ENCODE measurements at regions not wholly inside any gene's neighbourhood (a gene's known extent, or its start where the extent isn't known, plus 50 kb on each side); places are given as distances from the start of the nearest gene placed in this dataset.
A peak's percentile ranks its signal among the peaks of the same experiment; 100 is the strongest.

DNA sequence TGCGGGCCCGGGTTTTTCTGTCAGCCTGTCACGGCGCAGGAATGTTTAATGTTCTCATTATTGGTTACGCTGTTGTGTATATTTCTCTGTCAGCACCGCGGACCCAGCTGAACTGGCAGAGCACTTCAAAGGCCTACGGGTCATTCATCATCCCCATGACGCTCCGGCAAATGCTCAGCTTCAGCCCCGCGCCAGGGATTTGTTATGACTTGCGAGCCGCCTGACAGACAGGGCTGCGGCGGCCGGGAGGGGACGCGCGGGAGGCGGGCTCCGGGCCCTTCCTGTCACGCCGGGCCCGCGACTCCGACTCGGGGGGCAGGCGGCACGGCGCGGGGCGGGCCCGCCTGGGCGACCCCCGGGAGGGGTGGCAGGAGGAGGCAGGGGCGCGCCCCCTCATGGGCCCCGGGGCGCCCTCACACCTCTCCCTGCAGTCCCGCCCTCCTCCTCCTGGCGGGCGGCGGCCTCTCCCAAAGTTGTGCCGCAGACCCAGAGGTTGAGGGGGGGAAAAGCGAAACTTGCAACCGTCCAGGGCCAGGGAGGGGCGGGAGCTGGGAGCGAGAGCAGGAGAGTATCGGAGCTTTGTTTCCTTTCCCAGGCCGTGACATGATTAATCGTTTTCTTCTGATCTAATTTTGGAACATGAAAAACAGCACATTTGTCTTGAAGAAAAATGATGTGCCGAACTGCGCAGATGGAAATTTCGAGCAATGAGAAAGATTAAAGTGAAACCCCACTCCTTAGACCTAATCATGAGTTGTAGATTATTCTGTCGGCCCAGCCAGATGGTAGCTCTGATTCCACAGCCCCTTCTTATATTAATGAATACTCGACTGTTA lies 59.3 kb upstream of the COMTD1 start:
- H4K20me1 ChIP-seq (ENCODE audit: insufficient read depth, low read length), result no peaks in the 10 kb centered on the region
- intact Hi-C loops (cut with micrococcal nuclease; ENCODE audit: unreplicated experiment) (no loop called here), in situ Hi-C loops (cut with HindIII; ENCODE audit: extremely low pct_ligation_motif_present, low pct_unique_long_range_greater_than_20kb) (loop anchor here (25.0 kb wide), 1 partner anchor 1017 kb away; no protein-coding TSS in a partner anchor)
- DNase-seq (ENCODE audit: low spot score) (peak; percentile 87), FAIRE-seq (peak; percentile 59), ATAC-seq (peak; percentile 92)
- no peaks in the 10 kb centered on the region for H3K36me3 ChIP-seq (replicated peaks in 1 of 2; ENCODE audit: control insufficient read depth in 1 of 2, insufficient read depth in 2 of 2, low read length in 2 of 2)
- no peak overlapping the region for H2AFZ ChIP-seq (ENCODE audit: low read length)
- H3K9ac ChIP-seq (ENCODE audit: insufficient read depth, low read depth, low read length), result peak overlapping the region; percentile 64
- H3K4me3 ChIP-seq (replicated peaks in 1 of 3; ENCODE audit: insufficient read depth in 1 of 3, low read depth in 2 of 3, low read length in 3 of 3), result peak overlapping the region; percentile 53 to 78 (median 55)
- WGBS (ENCODE audit: low lambda C conversion rate), result under 1% methylated on average over 22 of the region's 57 CpGs
- POLR2A ChIA-PET, result interaction anchor here (1.3 to 1.5 kb wide), 2 partner anchors 33 to 107 kb away, joined by 4 to 5 read pairs; partner anchors contain the start of gene ZNF503
- peaks cover 2 to 38% of the 10 kb centered on the region in 2 experiments; a peak in 4 of 5 replicates for H3K27me3 ChIP-seq (ENCODE audit: control insufficient read depth in 1 of 2, insufficient read depth in 2 of 2, low read length in 2 of 2)
- CTCF ChIA-PET (ENCODE audit: low intra/inter-chr PET ratio, low total read pairs), result no interaction called here
- peak overlapping the region; percentile 82 for H3K4me2 ChIP-seq (ENCODE audit: low read depth, low read length)
- peaks cover 27% of the 10 kb centered on the region for H3K4me1 ChIP-seq (ENCODE audit: insufficient read depth, low read length)
- H3K27ac ChIP-seq (ENCODE audit: extremely low read length, insufficient read depth, low read length), result no peak overlapping the region
- no peaks in the 10 kb centered on the region for H3K9me3 ChIP-seq (ENCODE audit: low read length)
- TSS peak; percentile 48 for BruUV-seq (replicated peaks)
- no peaks in the 10 kb centered on the region for H3K79me2 ChIP-seq (ENCODE audit: insufficient read depth, low read length)
- TF ChIP-seq NFE2L1 (CRISPR knock-in tag; IDR thresholded peaks at IDR 0.05; ENCODE audit: borderline replicate concordance) (no peak), CC2D1A (CRISPR knock-in tag; IDR thresholded peaks at IDR 0.05) (no peak), CCDC6 (CRISPR knock-in tag; IDR thresholded peaks at IDR 0.05) (0 out of 2 replicates have a peak, but pooled peaks have one; percentile 54), CSRNP2 (CRISPR knock-in tag; conservative IDR thresholded peaks at IDR 0.05; ENCODE audit: low read depth) (no peak), ZBTB46 (CRISPR knock-in tag; IDR thresholded peaks at IDR 0.05; ENCODE audit: borderline replicate concordance) (no peak), MTF1 (CRISPR knock-in tag; IDR thresholded peaks at IDR 0.05) (no peak), RFXANK (CRISPR knock-in tag; IDR thresholded peaks at IDR 0.05) (no peak), PITX1 (CRISPR knock-in tag; IDR thresholded peaks at IDR 0.05) (no peak), ZNF329 (CRISPR knock-in tag; IDR thresholded peaks at IDR 0.05; ENCODE audit: low read depth) (no peak), ZKSCAN5 (CRISPR knock-in tag; IDR thresholded peaks at IDR 0.05) (no peak)
- TF ChIP-seq, protein P1, sequence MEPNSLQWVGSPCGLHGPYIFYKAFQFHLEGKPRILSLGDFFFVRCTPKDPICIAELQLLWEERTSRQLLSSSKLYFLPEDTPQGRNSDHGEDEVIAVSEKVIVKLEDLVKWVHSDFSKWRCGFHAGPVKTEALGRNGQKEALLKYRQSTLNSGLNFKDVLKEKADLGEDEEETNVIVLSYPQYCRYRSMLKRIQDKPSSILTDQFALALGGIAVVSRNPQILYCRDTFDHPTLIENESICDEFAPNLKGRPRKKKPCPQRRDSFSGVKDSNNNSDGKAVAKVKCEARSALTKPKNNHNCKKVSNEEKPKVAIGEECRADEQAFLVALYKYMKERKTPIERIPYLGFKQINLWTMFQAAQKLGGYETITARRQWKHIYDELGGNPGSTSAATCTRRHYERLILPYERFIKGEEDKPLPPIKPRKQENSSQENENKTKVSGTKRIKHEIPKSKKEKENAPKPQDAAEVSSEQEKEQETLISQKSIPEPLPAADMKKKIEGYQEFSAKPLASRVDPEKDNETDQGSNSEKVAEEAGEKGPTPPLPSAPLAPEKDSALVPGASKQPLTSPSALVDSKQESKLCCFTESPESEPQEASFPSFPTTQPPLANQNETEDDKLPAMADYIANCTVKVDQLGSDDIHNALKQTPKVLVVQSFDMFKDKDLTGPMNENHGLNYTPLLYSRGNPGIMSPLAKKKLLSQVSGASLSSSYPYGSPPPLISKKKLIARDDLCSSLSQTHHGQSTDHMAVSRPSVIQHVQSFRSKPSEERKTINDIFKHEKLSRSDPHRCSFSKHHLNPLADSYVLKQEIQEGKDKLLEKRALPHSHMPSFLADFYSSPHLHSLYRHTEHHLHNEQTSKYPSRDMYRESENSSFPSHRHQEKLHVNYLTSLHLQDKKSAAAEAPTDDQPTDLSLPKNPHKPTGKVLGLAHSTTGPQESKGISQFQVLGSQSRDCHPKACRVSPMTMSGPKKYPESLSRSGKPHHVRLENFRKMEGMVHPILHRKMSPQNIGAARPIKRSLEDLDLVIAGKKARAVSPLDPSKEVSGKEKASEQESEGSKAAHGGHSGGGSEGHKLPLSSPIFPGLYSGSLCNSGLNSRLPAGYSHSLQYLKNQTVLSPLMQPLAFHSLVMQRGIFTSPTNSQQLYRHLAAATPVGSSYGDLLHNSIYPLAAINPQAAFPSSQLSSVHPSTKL (CRISPR knock-in tag; IDR thresholded peaks at IDR 0.05), result peak; percentile 39
- TF ChIP-seq, protein P2, sequence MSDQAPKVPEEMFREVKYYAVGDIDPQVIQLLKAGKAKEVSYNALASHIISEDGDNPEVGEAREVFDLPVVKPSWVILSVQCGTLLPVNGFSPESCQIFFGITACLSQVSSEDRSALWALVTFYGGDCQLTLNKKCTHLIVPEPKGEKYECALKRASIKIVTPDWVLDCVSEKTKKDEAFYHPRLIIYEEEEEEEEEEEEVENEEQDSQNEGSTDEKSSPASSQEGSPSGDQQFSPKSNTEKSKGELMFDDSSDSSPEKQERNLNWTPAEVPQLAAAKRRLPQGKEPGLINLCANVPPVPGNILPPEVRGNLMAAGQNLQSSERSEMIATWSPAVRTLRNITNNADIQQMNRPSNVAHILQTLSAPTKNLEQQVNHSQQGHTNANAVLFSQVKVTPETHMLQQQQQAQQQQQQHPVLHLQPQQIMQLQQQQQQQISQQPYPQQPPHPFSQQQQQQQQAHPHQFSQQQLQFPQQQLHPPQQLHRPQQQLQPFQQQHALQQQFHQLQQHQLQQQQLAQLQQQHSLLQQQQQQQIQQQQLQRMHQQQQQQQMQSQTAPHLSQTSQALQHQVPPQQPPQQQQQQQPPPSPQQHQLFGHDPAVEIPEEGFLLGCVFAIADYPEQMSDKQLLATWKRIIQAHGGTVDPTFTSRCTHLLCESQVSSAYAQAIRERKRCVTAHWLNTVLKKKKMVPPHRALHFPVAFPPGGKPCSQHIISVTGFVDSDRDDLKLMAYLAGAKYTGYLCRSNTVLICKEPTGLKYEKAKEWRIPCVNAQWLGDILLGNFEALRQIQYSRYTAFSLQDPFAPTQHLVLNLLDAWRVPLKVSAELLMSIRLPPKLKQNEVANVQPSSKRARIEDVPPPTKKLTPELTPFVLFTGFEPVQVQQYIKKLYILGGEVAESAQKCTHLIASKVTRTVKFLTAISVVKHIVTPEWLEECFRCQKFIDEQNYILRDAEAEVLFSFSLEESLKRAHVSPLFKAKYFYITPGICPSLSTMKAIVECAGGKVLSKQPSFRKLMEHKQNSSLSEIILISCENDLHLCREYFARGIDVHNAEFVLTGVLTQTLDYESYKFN (CRISPR knock-in tag; conservative IDR thresholded peaks at IDR 0.05), result no peak

All from HepG2 (cell line).